ENCODE measurements at regions not wholly inside any gene's neighbourhood (a gene's known extent, or its start where the extent isn't known, plus 50 kb on each side); places are given as distances from the start of the nearest gene placed in this dataset.

GRCh38 chr4:115491686-115492085, 378.3 kb upstream of the NDST4 start:
- TF ChIP-seq, protein P1, sequence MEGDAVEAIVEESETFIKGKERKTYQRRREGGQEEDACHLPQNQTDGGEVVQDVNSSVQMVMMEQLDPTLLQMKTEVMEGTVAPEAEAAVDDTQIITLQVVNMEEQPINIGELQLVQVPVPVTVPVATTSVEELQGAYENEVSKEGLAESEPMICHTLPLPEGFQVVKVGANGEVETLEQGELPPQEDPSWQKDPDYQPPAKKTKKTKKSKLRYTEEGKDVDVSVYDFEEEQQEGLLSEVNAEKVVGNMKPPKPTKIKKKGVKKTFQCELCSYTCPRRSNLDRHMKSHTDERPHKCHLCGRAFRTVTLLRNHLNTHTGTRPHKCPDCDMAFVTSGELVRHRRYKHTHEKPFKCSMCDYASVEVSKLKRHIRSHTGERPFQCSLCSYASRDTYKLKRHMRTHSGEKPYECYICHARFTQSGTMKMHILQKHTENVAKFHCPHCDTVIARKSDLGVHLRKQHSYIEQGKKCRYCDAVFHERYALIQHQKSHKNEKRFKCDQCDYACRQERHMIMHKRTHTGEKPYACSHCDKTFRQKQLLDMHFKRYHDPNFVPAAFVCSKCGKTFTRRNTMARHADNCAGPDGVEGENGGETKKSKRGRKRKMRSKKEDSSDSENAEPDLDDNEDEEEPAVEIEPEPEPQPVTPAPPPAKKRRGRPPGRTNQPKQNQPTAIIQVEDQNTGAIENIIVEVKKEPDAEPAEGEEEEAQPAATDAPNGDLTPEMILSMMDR (IDR thresholded peaks at IDR 0.05) = no peak
- TF ChIP-seq, protein P2, sequence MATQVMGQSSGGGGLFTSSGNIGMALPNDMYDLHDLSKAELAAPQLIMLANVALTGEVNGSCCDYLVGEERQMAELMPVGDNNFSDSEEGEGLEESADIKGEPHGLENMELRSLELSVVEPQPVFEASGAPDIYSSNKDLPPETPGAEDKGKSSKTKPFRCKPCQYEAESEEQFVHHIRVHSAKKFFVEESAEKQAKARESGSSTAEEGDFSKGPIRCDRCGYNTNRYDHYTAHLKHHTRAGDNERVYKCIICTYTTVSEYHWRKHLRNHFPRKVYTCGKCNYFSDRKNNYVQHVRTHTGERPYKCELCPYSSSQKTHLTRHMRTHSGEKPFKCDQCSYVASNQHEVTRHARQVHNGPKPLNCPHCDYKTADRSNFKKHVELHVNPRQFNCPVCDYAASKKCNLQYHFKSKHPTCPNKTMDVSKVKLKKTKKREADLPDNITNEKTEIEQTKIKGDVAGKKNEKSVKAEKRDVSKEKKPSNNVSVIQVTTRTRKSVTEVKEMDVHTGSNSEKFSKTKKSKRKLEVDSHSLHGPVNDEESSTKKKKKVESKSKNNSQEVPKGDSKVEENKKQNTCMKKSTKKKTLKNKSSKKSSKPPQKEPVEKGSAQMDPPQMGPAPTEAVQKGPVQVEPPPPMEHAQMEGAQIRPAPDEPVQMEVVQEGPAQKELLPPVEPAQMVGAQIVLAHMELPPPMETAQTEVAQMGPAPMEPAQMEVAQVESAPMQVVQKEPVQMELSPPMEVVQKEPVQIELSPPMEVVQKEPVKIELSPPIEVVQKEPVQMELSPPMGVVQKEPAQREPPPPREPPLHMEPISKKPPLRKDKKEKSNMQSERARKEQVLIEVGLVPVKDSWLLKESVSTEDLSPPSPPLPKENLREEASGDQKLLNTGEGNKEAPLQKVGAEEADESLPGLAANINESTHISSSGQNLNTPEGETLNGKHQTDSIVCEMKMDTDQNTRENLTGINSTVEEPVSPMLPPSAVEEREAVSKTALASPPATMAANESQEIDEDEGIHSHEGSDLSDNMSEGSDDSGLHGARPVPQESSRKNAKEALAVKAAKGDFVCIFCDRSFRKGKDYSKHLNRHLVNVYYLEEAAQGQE (IDR thresholded peaks at IDR 0.05; ENCODE audit: insufficient read depth in 1 of 2, low read depth in 2 of 2, low read length in 1 of 2) = no peak
